GM18907 (cell line): ENCODE measurements at regions not wholly inside any gene's neighbourhood (a gene's known extent, or its start where the extent isn't known, plus 50 kb on each side); places are given as distances from the start of the nearest gene placed in this dataset.
"Not testable (repeated sequence)": the region's sequence is repeated elsewhere in the genome, so short reads cannot be mapped to it uniquely, and the experiment has no call there.

Source experiments
- ATAC-seq: cut with Tn5 transposase; IDR thresholded peaks from one replicate; pipeline ENCODE4 v1.9.1; 2021; ENCODE audit warnings: mild to moderate bottlenecking, moderate library complexity; ENCODE audit not compliant: unreplicated experiment

GRCh38 chr14:105635560-105635959 lies 109.2 kb downstream of the TMEM121 start:
- no peak for ATAC-seq

GRCh38 chr14:105636021-105636420 lies 109.6 kb downstream of the TMEM121 start:
- ATAC-seq, result not testable (repeated sequence)

GRCh38 chr14:105636935-105637334 lies 110.6 kb downstream of the TMEM121 start:
- ATAC-seq, result no peak

- ATAC-seq, result not testable (repeated sequence)
These were observed 111.0 kb downstream of the TMEM121 start for GRCh38 chr14:105637345-105637744.

- ATAC-seq, result not testable (repeated sequence)
These were observed 113.9 kb downstream of the TMEM121 start for GRCh38 chr14:105639969-105640931.

- ATAC-seq, result no peak
These were observed 114.9 kb downstream of the TMEM121 start for GRCh38 chr14:105641075-105641937.

- ATAC-seq, result not testable (repeated sequence)
These were observed 115.6 kb downstream of the TMEM121 start for GRCh38 chr14:105641951-105642350.

GRCh38 chr14:105642486-105642885 lies 116.1 kb downstream of the TMEM121 start:
- ATAC-seq, result not testable (repeated sequence)

- not testable (repeated sequence) for ATAC-seq
These were observed 117.1 kb downstream of the TMEM121 start for GRCh38 chr14:105643406-105644052.

GRCh38 chr14:105644053-105644435 lies 117.7 kb downstream of the TMEM121 start:
- not testable (repeated sequence) for ATAC-seq

GRCh38 chr14:105644457-105644856 lies 118.1 kb downstream of the TMEM121 start:
- ATAC-seq, result not testable (repeated sequence)

- ATAC-seq, result not testable (repeated sequence)
These were observed 118.5 kb downstream of the TMEM121 start for GRCh38 chr14:105644891-105645290.

- ATAC-seq, result not testable (repeated sequence)
These were observed 119.0 kb downstream of the TMEM121 start for GRCh38 chr14:105645389-105645788.

- ATAC-seq, result no peak
These were observed 119.8 kb downstream of the TMEM121 start for GRCh38 chr14:105646175-105646574.

- not testable (repeated sequence) for ATAC-seq
These were observed 120.4 kb downstream of the TMEM121 start for GRCh38 chr14:105646711-105647281.

GRCh38 chr14:105647426-105647783 lies 121.0 kb downstream of the TMEM121 start:
- ATAC-seq, result not testable (repeated sequence)

- no peak for ATAC-seq
These were observed 121.6 kb downstream of the TMEM121 start for GRCh38 chr14:105647784-105648608.

- ATAC-seq, result not testable (repeated sequence)
These were observed 122.5 kb downstream of the TMEM121 start for GRCh38 chr14:105648609-105649535.

GRCh38 chr14:105652317-105652716 lies 125.9 kb downstream of the TMEM121 start:
- ATAC-seq, result not testable (repeated sequence)
